ENCODE measurements at regions not wholly inside any gene's neighbourhood (a gene's known extent, or its start where the extent isn't known, plus 50 kb on each side); places are given as distances from the start of the nearest gene placed in this dataset.

DNA sequence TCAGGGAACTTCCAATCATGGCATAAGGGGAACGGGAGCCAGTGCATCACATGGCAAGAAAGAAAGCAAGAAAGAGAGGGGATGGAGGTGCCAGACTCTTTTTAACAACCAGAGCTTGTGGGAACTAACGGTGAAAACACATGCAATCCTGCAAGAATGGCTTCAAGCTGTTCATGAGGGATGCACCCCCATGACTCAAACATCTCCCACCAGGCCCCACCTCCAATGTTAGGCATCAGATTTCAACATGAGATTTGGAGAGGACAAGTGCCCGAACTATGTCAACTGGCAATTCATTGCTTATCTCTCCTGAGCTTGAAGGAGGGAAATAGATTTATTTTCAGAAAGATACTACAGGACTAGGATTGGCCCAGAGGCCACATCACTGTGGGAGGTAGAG, 270.0 kb downstream of the SLC4A3 start:
- Histone ChIP-seq H3K27me3 (ENCODE audit: control insufficient read depth, insufficient read depth, low read length) (no peaks in the 10 kb centered on the region; the same call in 1 of the 2 replicates), H3K4me3 (ENCODE audit: low read depth, low read length) (no peak overlapping the region), H3K36me3 (ENCODE audit: control insufficient read depth, insufficient read depth, low read length) (no peaks in the 10 kb centered on the region)
- DNase-seq (ENCODE audit: low read depth) = no peak
- TF ChIP-seq, protein P1, sequence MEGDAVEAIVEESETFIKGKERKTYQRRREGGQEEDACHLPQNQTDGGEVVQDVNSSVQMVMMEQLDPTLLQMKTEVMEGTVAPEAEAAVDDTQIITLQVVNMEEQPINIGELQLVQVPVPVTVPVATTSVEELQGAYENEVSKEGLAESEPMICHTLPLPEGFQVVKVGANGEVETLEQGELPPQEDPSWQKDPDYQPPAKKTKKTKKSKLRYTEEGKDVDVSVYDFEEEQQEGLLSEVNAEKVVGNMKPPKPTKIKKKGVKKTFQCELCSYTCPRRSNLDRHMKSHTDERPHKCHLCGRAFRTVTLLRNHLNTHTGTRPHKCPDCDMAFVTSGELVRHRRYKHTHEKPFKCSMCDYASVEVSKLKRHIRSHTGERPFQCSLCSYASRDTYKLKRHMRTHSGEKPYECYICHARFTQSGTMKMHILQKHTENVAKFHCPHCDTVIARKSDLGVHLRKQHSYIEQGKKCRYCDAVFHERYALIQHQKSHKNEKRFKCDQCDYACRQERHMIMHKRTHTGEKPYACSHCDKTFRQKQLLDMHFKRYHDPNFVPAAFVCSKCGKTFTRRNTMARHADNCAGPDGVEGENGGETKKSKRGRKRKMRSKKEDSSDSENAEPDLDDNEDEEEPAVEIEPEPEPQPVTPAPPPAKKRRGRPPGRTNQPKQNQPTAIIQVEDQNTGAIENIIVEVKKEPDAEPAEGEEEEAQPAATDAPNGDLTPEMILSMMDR (IDR thresholded peaks at IDR 0.05; ENCODE audit: insufficient read depth, low read depth, low read length) = no peak
- ChIA-PET CTCF (no interaction called here), POLR2A (no interaction called here)

DNA sequence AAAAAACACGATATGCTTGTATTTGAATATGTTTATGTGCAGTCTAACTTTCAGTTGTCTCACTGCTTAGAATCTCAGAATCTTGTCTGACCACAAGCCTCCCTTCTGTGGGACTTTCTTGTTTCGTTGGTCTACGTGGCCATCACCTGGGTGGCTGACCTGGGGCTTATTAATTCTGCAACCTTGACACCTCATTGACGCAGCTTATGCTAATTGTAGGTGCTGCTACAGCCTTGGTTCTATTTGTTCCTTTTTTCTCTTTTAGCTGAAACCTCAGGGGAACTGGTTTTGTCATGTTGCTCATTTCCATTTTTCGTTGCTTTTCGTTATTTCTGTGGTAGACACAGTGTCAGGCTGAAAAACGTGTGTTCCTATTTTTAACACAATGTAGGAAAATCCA, 273.7 kb downstream of the SLC4A3 start:
- DNase-seq (ENCODE audit: low read depth) = no peak
- Histone ChIP-seq H3K27me3 (ENCODE audit: control insufficient read depth, insufficient read depth, low read length) (no peaks in the 10 kb centered on the region; the same call in 1 of the 2 replicates), H3K36me3 (ENCODE audit: control insufficient read depth, insufficient read depth, low read length) (no peaks in the 10 kb centered on the region), H3K4me3 (ENCODE audit: low read depth, low read length) (no peak overlapping the region)
- CTCF ChIA-PET = no interaction called here
- POLR2A ChIA-PET = no interaction called here
- TF ChIP-seq, protein P1 (IDR thresholded peaks at IDR 0.05; ENCODE audit: insufficient read depth, low read depth, low read length) = no peak

DNA sequence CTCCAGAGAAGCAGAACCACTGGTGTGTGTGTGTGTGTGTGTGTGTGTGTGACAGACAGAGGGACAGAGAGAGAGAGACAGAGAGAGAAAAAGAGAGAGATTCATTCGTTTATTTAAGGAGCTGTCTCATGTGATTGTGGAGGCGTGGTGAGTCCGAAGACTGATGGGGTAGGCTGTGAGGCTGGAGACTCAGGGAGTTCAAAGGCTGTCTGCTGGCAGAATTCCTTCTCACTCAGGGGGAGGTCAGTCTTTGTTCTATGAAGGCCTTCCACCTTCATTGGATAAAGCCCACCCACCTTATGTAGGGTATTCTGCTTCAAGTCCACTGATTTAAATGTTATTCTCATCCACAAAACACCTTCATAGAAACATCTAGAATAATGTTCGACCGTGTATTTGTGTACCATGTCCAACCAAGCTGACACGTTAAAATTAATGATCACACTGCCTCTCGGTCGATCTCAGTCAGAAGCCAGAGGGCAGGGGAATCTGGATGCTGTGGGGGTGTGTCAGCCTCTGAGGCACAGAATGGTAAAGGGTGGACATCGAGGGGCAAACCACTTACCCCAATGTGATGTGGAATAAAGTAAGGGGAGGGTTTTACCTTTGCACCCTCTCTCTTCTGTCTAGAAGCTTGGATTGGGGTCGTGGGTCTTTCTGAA, 275.6 kb downstream of the SLC4A3 start:
- CTCF ChIA-PET = interaction anchor here (1.0 kb wide), 1 partner anchor 9 kb away, joined by 3 read pairs; no protein-coding TSS in a partner anchor
- TF ChIP-seq, protein P1 (IDR thresholded peaks at IDR 0.05; ENCODE audit: insufficient read depth, low read depth, low read length) = no peak
- POLR2A ChIA-PET = no interaction called here

DNA sequence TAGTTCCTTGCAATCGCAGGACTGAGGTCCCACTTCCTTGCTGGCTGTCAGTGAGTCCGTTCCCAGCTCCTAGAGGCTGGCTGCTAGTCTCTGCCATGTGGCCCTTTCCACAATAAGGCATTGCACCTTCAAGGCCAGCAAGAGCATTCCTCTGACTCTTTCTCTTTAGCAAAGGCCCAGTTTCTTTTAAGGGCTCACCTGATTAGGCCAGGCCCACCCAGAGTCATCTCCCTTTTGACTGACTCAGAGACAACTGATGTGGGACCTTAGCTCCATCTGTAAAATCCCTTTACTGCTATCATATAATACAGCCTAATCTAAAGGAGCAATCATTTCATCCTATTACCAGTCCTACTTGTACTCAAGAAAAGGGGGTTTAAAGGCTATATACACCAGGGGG, 278.2 kb downstream of the SLC4A3 start:
- H3K36me3 ChIP-seq (ENCODE audit: control insufficient read depth, insufficient read depth, low read length) = no peaks in the 10 kb centered on the region
- no peak for DNase-seq (ENCODE audit: low read depth)
- ChIA-PET CTCF (no interaction called here), POLR2A (no interaction called here)
- TF ChIP-seq, protein P1 (IDR thresholded peaks at IDR 0.05; ENCODE audit: insufficient read depth, low read depth, low read length) = no peak
- no peak overlapping the region for H3K4me3 ChIP-seq (ENCODE audit: low read depth, low read length)
- H3K27me3 ChIP-seq (ENCODE audit: control insufficient read depth, insufficient read depth, low read length) = no peaks in the 10 kb centered on the region; the same call in 1 of the 2 replicates

More for the DNA sequence above, 275.6 kb downstream of the SLC4A3 start:
- Histone ChIP-seq H3K4me3 (ENCODE audit: low read depth, low read length) (no peak overlapping the region), H3K27me3 (ENCODE audit: control insufficient read depth, insufficient read depth, low read length) (no peaks in the 10 kb centered on the region; the same call in 1 of the 2 replicates), H3K36me3 (ENCODE audit: control insufficient read depth, insufficient read depth, low read length) (no peaks in the 10 kb centered on the region)
- DNase-seq (ENCODE audit: low read depth) = no peak

DNA sequence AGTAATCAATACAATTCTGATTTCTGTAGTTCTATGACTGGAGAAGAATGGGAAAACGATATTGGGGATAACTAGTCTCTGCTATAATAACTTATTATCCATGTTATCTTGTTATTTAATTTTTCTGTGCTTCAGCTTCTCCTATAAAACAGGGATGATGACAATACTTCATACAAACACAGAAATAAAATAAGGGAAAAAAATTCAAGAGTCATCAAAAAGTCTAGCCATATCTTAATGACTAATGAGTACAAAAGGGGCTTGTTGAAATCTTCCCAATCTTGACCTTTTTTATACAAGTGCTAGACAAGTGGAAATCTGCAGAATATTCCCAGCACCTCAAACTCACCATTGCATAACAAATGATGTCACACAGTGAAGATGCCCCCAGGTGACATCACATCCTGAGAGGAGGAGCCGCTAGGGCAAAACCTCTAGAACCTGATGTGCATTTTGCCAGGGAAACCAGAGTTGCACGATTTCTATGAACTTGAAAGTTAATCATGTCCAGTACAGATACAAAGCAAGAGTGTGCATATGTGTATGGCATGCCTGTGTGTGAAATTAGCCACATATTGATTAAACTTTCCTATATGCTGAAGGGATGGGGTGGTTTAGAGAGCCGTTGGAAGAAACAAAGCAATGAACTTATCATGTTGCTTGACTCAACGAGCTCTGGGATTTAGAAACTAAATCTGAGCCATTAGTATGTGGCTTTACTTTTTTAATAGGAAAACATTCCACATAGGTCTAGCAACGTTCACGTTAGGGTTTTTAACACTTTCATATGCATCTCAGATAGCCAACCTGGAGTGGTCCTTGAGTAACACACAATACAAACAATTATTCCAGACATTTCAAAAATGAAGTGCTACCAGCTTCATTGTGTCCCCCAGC, 278.9 kb downstream of the SLC4A3 start:
- H3K27me3 ChIP-seq (ENCODE audit: control insufficient read depth, insufficient read depth, low read length) = no peaks in the 10 kb centered on the region; the same call in 1 of the 2 replicates
- no peaks in the 10 kb centered on the region for H3K36me3 ChIP-seq (ENCODE audit: control insufficient read depth, insufficient read depth, low read length)
- ChIA-PET CTCF (no interaction called here), POLR2A (no interaction called here)
- no peak overlapping the region for H3K4me3 ChIP-seq (ENCODE audit: low read depth, low read length)
- no peak for DNase-seq (ENCODE audit: low read depth)
- TF ChIP-seq, protein P1 (IDR thresholded peaks at IDR 0.05; ENCODE audit: insufficient read depth, low read depth, low read length) = no peak
